ENCODE measurements at regions not wholly inside any gene's neighbourhood (a gene's known extent, or its start where the extent isn't known, plus 50 kb on each side); places are given as distances from the start of the nearest gene placed in this dataset.

- no peaks in the 10 kb centered on the region for H3K4me1 ChIP-seq (ENCODE audit: control insufficient read depth, insufficient read depth, low read length)
These were observed 112.2 kb downstream of the DISP1 start for GRCh38 chr1:222927031-222927430.

GRCh38 chr1:222928212-222928611 lies 113.4 kb downstream of the DISP1 start:
- intact Hi-C loops (cut with DNase I) = no loop called here
- Histone ChIP-seq H3K4me3 (ENCODE audit: low read length) (peak overlapping the region; percentile 64), H3K27ac (ENCODE audit: low read length) (no peak overlapping the region), H3K4me1 (ENCODE audit: control insufficient read depth, insufficient read depth, low read length) (no peaks in the 10 kb centered on the region), H3K27me3 (ENCODE audit: control insufficient read depth, insufficient read depth) (no peaks in the 10 kb centered on the region), H3K9me3 (ENCODE audit: control insufficient read depth, low read length) (no peaks in the 10 kb centered on the region)
- 14% methylated on average over 3 of the region's 3 CpGs for WGBS
- peak; percentile 96 to 97 for ATAC-seq
- DNase-seq = peak; percentile 51 to 82 (median 79)

More at GRCh38 chr1:222927031-222927430, 112.2 kb downstream of the DISP1 start:
- ATAC-seq (no peak), DNase-seq (no peak)
- 96% methylated on average over 4 of the region's 4 CpGs for WGBS
- no peaks in the 10 kb centered on the region for H3K27me3 ChIP-seq (ENCODE audit: control insufficient read depth, insufficient read depth)
- intact Hi-C loops (cut with DNase I) = no loop called here
- H3K27ac ChIP-seq (ENCODE audit: low read length) = no peak overlapping the region
- H3K9me3 ChIP-seq (ENCODE audit: control insufficient read depth, low read length) = no peaks in the 10 kb centered on the region
- no peak overlapping the region for H3K4me3 ChIP-seq (ENCODE audit: low read length)

DNA sequence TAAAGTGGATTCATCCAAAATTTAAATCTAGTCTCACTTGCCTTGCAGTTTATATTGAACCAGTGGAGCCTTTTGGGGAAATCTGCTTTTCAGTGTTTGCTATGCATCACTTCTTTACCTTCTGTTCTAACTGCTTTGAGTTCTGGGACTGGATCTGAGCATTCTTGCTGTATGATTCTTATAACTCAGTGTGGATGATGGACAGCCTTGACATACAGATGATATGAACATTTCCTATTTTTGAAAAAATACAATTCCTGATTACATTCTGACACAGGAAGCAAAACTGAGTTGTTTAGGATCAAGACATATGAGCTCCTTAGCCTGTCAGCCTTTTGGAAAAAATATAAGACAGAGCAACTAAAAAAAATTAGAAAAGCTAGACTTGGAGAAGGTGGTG lies 115.2 kb downstream of the DISP1 start:
- Histone ChIP-seq H3K27ac (ENCODE audit: low read length) (no peak overlapping the region), H3K27me3 (ENCODE audit: control insufficient read depth, insufficient read depth) (no peaks in the 10 kb centered on the region), H3K4me1 (ENCODE audit: control insufficient read depth, insufficient read depth, low read length) (peaks cover 1% of the 10 kb centered on the region), H3K9me3 (ENCODE audit: control insufficient read depth, low read length) (no peaks in the 10 kb centered on the region), H3K4me3 (ENCODE audit: low read length) (peak overlapping the region; percentile 50)
- no peak for ATAC-seq
- intact Hi-C loops (cut with DNase I) = loop anchor here in 1 of 4 donors (10.0 kb wide), 1 partner anchor 145 kb away; no protein-coding TSS in a partner anchor
- DNase-seq = no peak

DNA sequence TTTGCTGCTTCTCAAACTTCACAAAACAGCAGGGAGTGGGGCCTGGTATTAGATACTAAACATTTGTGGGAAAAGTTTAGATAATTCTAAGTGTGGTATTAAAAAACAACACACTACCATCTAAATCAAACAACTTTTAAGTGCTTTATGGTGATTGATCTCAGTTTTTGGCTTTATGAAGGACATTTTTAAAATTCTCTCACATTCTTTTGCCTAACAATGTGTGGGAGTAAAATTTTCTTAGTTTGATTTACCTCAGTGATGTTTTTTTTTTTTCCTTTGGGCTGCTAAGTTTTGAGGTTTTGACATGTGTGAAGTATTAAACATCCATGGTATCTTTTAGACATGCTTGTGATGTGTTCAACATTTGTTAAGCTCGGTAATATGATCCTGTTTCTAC lies 116.2 kb downstream of the DISP1 start:
- Histone ChIP-seq H3K27ac (ENCODE audit: low read length) (no peak overlapping the region), H3K4me1 (ENCODE audit: control insufficient read depth, insufficient read depth, low read length) (peaks cover 1% of the 10 kb centered on the region)

DNA sequence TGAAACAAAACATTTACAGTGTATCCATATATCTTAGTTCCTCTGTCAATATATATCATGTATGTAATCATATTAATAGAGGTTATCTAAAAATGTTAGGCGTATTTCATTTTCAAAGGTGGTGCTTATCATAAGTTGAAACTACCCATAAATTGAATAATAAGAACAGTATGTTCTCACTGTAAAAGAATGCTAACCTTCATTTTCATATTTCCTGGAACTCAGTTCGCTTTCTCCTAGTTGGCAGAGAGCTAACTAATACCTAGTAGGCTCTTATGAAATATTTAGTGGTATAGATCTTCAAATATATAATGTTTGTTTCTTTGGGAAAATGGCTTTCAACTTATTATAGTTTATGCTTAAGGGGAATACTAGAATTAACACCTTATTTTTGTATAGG lies 118.4 kb downstream of the DISP1 start:
- DNase-seq (no peak), ATAC-seq (no peak)

More for the DNA sequence above, 116.2 kb downstream of the DISP1 start:
- intact Hi-C loops (cut with DNase I) = loop anchor here in 1 of 4 donors (10.0 kb wide), 1 partner anchor 144 kb away; no protein-coding TSS in a partner anchor
- DNase-seq = no peak
- Histone ChIP-seq H3K4me3 (ENCODE audit: low read length) (peak overlapping the region; percentile 10), H3K9me3 (ENCODE audit: control insufficient read depth, low read length) (no peaks in the 10 kb centered on the region), H3K27me3 (ENCODE audit: control insufficient read depth, insufficient read depth) (no peaks in the 10 kb centered on the region)
- 49% methylated on average over 1 of the region's 1 CpG for WGBS
- ATAC-seq = no peak

DNA sequence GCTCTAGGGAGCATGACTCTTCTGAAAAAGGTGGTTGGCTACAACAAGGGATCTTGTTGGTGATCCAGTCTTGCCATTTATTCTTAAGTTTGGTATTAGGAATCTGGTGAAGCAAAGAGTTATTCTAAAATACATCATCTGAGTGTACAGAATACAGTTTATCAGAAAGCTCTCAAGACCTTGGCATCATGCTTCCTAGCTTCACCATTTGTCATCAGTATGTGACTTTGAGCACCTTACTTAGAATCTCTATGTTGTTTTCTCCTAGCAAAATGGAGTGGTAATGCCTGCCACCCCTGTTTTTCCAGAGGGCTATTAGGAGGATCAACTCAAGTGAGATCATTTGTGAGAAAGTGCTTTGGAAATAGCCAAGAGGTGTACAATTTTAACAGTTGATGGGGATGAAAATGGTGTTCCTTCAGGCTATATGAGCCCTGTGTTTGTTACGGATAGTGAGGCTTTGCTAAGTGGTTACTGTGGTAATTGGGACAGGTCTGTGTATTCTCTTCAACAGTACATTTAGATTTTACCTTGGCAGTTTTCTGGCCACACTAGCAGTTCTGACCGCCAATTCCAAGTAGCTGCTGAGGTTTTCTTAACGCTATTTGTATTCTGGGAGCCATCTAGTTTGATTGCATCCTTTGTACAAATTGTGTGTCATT lies 120.5 kb downstream of the DISP1 start:
- no peaks in the 10 kb centered on the region for H3K27me3 ChIP-seq (ENCODE audit: control insufficient read depth, insufficient read depth)
- H3K9me3 ChIP-seq (ENCODE audit: control insufficient read depth, low read length) = no peaks in the 10 kb centered on the region
- intact Hi-C loops (cut with DNase I) = loop anchor here in 1 of 4 donors (10.0 kb wide), 1 partner anchor 139 kb away; no protein-coding TSS in a partner anchor
- ATAC-seq (no peak), DNase-seq (no peak)
- H3K27ac ChIP-seq (ENCODE audit: low read length) = no peak overlapping the region
- WGBS = 90% methylated on average over 3 of the region's 3 CpGs
- no peak overlapping the region for H3K4me3 ChIP-seq (ENCODE audit: low read length)
- peaks cover 3% of the 10 kb centered on the region for H3K4me1 ChIP-seq (ENCODE audit: control insufficient read depth, insufficient read depth, low read length)

More for the DNA sequence above, 118.4 kb downstream of the DISP1 start:
- no peaks in the 10 kb centered on the region for H3K27me3 ChIP-seq (ENCODE audit: control insufficient read depth, insufficient read depth)
- peaks cover 1% of the 10 kb centered on the region for H3K4me1 ChIP-seq (ENCODE audit: control insufficient read depth, insufficient read depth, low read length)
- intact Hi-C loops (cut with DNase I) = loop anchor here in 1 of 4 donors (10.0 kb wide), 1 partner anchor 142 kb away; no protein-coding TSS in a partner anchor
- H3K27ac ChIP-seq (ENCODE audit: low read length) = no peak overlapping the region
- H3K9me3 ChIP-seq (ENCODE audit: control insufficient read depth, low read length) = no peaks in the 10 kb centered on the region
- H3K4me3 ChIP-seq (ENCODE audit: low read length) = no peak overlapping the region
- 82% methylated on average over 2 of the region's 2 CpGs for WGBS

DNA sequence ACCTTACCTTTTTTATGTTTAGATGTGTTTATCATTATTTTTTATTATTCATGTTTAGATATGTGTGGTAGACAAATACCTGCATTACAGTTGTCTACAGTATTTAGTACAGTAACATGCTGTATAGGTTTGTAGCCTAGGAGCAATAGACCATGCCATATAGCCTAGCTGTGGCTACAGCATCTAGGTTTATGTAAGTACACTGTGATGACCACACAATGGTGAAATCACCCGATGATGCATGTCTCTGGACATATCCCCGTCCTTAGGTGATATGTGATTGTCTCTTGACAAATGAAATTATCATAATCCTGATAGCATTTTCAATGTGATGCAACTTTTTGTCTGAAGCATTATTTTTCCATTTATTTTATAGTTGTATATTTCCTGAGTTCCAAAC lies 121.2 kb downstream of the DISP1 start:
- H3K4me1 ChIP-seq (ENCODE audit: control insufficient read depth, insufficient read depth, low read length) = peaks cover 3% of the 10 kb centered on the region
- H3K9me3 ChIP-seq (ENCODE audit: control insufficient read depth, low read length) = no peaks in the 10 kb centered on the region
- H3K27me3 ChIP-seq (ENCODE audit: control insufficient read depth, insufficient read depth) = no peaks in the 10 kb centered on the region
- intact Hi-C loops (cut with DNase I) = loop anchor here in 1 of 4 donors (10.0 kb wide), 1 partner anchor 139 kb away; no protein-coding TSS in a partner anchor
- 93% methylated on average over 2 of the region's 2 CpGs for WGBS
- ATAC-seq (no peak), DNase-seq (no peak)
- H3K4me3 ChIP-seq (ENCODE audit: low read length) = no peak overlapping the region
- H3K27ac ChIP-seq (ENCODE audit: low read length) = no peak overlapping the region

DNA sequence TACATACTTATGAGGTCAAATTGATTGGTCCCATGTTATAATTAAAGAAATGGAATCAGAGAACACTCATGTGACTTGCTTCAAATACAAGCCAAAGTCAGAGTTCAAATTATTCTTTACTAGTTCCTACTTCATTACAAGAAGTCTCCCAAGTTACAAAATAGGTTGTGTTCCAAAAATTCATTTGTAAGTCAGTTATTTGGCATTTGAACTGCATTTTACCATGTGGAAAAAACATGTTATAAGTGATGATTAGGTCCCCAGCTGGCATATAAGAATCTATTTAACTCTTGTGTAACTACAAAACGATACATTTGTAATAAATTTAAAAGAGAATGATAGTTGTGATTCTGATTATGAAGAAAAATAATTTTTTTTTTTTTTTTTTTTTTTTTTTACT lies 124.1 kb downstream of the DISP1 start:
- 79% methylated on average over 1 of the region's 1 CpG for WGBS
- DNase-seq (no peak), ATAC-seq (no peak)
- Histone ChIP-seq H3K4me1 (ENCODE audit: control insufficient read depth, insufficient read depth, low read length) (peaks cover 3% of the 10 kb centered on the region), H3K27ac (ENCODE audit: low read length) (no peak overlapping the region), H3K9me3 (ENCODE audit: control insufficient read depth, low read length) (no peaks in the 10 kb centered on the region), H3K4me3 (ENCODE audit: low read length) (no peak overlapping the region), H3K27me3 (ENCODE audit: control insufficient read depth, insufficient read depth) (no peaks in the 10 kb centered on the region)
- intact Hi-C loops (cut with DNase I) = loop anchor here in 1 of 4 donors (10.0 kb wide), 1 partner anchor 136 kb away; no protein-coding TSS in a partner anchor

DNA sequence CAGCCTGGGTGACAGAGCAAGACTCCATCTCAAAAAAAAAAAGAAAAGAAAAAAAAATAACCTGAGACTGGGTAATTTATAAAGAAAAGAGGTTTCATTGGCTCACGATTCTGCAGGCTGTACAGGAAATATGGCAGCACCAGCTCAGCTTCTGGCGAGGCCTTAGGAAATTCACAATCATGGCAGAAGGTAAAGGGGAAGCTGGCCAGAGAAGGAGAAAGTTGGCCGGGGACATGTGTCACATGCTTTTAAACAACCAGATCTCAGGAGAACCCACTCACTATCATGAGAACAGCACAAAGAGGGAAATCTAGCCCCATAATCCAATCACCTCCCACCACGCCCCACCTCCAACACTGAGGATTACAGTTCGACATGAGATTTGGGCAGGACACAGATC lies 125.3 kb downstream of the DISP1 start:
- H3K27ac ChIP-seq (ENCODE audit: low read length) = no peak overlapping the region
- no peaks in the 10 kb centered on the region for H3K9me3 ChIP-seq (ENCODE audit: control insufficient read depth, low read length)
- ATAC-seq = no peak
- H3K4me3 ChIP-seq (ENCODE audit: low read length) = no peak overlapping the region
- 77% methylated on average over 5 of the region's 5 CpGs for WGBS
- H3K27me3 ChIP-seq (ENCODE audit: control insufficient read depth, insufficient read depth) = no peaks in the 10 kb centered on the region
- peaks cover 1% of the 10 kb centered on the region for H3K4me1 ChIP-seq (ENCODE audit: control insufficient read depth, insufficient read depth, low read length)
- no peak for DNase-seq
- intact Hi-C loops (cut with DNase I) = no loop called here

DNA sequence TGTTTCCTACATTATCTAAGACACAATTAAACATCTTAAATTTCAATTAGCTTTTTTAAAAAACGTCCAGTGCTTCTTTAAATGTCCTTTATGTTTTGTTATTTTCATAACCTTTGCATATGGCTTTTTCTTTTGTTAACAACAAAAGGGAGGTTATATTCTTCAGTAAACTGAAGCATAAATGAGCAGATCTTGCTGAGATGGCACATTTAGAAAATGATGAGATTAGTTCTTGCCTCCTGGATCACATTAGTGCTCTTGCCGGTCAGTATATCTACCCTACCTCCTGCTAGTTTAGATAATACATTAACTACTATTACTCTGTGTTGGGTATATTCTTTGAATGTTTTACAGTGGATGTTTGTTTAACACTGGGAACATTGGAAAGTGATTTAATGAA lies 126.1 kb downstream of the DISP1 start:
- Histone ChIP-seq H3K27ac (ENCODE audit: low read length) (no peak overlapping the region), H3K4me3 (ENCODE audit: low read length) (no peak overlapping the region), H3K4me1 (ENCODE audit: control insufficient read depth, insufficient read depth, low read length) (peaks cover 3% of the 10 kb centered on the region), H3K9me3 (ENCODE audit: control insufficient read depth, low read length) (no peaks in the 10 kb centered on the region), H3K27me3 (ENCODE audit: control insufficient read depth, insufficient read depth) (no peaks in the 10 kb centered on the region)
- 70% methylated on average over 2 of the region's 2 CpGs for WGBS
- intact Hi-C loops (cut with DNase I) = no loop called here
- ATAC-seq (no peak), DNase-seq (no peak)

GRCh38 chr1:222941425-222941824 lies 126.6 kb downstream of the DISP1 start:
- intact Hi-C loops (cut with DNase I) = no loop called here
- Histone ChIP-seq H3K4me3 (ENCODE audit: low read length) (no peak overlapping the region), H3K4me1 (ENCODE audit: control insufficient read depth, insufficient read depth, low read length) (peaks cover 3% of the 10 kb centered on the region), H3K9me3 (ENCODE audit: control insufficient read depth, low read length) (no peaks in the 10 kb centered on the region), H3K27ac (ENCODE audit: low read length) (no peak overlapping the region), H3K27me3 (ENCODE audit: control insufficient read depth, insufficient read depth) (no peaks in the 10 kb centered on the region)
- WGBS = 92% methylated on average over 1 of the region's 1 CpG
- ATAC-seq = no peak
- DNase-seq = no peak

Measured in right cardiac atrium (tissue), 5 donors.